Activated CD4-positive, alpha-beta T cell treated with anti-CD3 and anti-CD28 coated beads, Interleukin-2, amount 50 U/mL, for 16 hours (primary cell): ENCODE measurements at regions not wholly inside any gene's neighbourhood (a gene's known extent, or its start where the extent isn't known, plus 50 kb on each side); places are given as distances from the start of the nearest gene placed in this dataset.
A peak's percentile ranks its signal among the peaks of the same experiment; 100 is the strongest.

Experiments used
- DNase-seq: peaks from one replicate; pipeline ENCODE4 v3.0.0-alpha.2; 2020

DNA sequence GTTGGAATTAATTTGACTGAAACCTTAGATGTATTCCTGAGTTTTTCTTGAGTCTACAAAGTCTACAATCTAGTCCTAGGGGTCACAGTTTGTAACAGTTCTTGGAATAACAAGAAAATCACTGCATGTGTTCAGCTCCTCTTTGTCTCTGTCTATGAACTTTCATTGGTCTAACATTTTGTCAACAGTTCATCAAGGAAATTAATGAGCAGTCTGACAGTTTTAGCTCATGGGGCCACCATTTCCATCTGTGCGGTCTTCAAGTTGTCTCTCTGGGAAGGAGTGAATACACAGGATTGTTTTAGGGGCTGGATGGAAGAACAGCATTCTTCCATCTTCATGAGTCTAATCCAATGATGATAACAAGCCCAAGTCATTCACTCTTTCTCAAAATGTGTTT is 276.4 kb downstream of the TMEM167A start:
- DNase-seq = no peak

- no peak for DNase-seq
These were observed 277.7 kb downstream of the TMEM167A start for GRCh38 chr5:82799361-82800077.

GRCh38 chr5:82798676-82799075 is 278.5 kb downstream of the TMEM167A start:
- DNase-seq = no peak

GRCh38 chr5:82796643-82797416 is 280.4 kb downstream of the TMEM167A start:
- DNase-seq = no peak

DNA sequence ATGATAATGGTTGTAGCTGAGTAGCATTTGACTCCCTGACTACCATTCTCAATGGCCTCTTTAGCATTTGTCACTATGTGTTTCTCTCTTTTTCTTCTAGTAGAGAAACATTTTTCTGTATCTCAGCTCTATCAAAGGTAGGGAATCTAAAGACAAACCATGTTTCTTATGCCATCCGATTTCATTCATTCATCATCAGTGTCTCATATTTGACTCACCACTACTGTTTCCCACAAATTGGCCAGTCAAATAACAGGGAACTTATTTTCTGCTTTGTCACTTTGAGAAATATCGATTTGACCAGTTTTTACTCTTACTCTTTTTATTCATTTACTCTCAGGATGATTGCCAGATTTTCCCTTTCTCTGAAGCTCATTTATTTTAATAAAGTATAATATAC is 282.3 kb downstream of the TMEM167A start:
- no peak for DNase-seq

GRCh38 chr5:82793808-82794419 is 283.3 kb downstream of the TMEM167A start:
- DNase-seq = peak; percentile 32

GRCh38 chr5:82792096-82792495 is 285.1 kb downstream of the TMEM167A start:
- DNase-seq = no peak

DNA sequence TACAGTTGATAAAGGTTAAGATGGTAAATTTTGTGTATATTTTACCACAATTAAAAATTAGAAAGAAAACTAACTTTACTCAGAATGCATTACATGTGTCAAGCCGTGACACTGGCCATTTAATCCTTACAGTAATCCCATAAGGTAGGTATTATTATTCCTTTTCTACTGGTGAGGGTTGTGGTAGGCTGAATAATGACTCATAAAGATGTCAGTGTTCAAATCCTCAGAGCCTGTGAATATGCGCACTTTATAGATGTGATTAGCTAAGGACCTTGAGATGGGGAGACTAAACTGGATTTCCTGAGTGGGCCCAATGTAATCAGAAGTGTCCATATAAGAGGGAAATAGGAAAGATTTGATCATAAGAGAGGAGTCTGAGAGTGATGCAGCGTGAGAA is 288.1 kb downstream of the TMEM167A start:
- DNase-seq = no peak

DNA sequence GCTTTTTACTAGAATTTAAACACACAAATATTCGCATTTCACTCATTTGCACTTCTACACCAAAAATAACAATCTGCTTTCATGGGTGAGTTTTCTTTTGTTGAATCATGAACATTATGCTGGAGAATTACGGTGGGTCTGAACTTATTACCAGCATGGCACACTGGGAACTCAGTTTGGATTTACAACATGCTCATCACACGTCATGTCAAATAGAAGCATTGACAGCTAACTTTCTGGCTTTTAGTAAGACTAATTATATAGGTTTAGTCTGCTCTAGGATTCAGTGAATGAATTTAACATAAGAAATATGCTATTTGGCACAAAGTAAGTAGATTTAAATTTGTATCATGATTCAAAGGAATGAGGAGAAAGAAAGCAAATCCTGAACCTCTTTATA is 290.4 kb downstream of the TMEM167A start:
- no peak for DNase-seq

GRCh38 chr5:82785882-82786509 is 291.2 kb downstream of the TMEM167A start:
- DNase-seq = no peak

- no peak for DNase-seq
These were observed 291.7 kb downstream of the TMEM167A start for GRCh38 chr5:82785456-82785855.

- DNase-seq = no peak
These were observed 292.7 kb downstream of the TMEM167A start for GRCh38 chr5:82784521-82784920.

GRCh38 chr5:82777106-82777505 is 300.1 kb downstream of the TMEM167A start:
- no peak for DNase-seq

GRCh38 chr5:82772281-82772680 is 304.9 kb downstream of the TMEM167A start:
- no peak for DNase-seq

DNA sequence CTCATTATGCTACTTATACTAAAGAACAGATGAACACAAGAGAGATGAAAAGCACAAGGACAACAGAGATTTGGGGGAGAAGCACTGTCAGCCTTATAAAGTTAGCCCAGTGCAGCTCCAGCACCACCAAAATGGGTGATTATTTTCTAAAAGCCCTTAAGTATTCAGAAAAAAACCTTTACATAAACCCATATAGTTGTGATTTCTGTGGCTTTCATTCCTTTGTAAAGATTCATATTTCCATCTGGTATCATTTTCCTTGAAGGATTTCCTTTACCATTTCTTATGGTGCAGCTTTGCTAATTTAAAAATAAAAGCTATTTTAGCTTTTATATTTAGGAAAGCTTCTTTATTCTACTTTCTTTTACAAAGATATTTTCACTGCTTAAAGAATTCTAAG is 311.0 kb downstream of the TMEM167A start:
- DNase-seq = no peak

- no peak for DNase-seq
These were observed 311.4 kb downstream of the TMEM167A start for GRCh38 chr5:82765765-82766164.

DNA sequence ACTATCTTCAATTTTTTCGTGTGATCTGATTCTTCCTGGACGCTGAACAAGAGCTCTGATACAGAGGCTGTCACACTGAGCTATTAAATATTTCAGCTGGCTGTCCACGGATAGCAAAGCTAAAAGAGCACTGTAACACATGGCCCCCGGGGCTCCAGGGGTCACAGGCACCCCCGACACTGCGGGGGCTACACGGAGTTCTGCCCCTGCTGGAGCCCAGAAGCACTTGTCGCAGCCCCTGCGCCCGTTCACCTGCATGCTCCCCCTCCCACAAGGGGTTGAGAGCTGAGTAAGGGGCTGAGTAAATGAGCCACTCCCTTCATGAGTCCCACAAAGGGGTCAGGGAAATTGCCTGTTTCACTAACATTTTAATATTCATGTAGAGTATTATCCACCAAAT is 316.3 kb downstream of the TMEM167A start:
- no peak for DNase-seq

- DNase-seq = no peak
These were observed 318.3 kb downstream of the TMEM167A start for GRCh38 chr5:82758881-82759280.

GRCh38 chr5:82754759-82755158 is 322.4 kb downstream of the TMEM167A start:
- DNase-seq = no peak

GRCh38 chr5:82754036-82754746 is 323.0 kb downstream of the TMEM167A start:
- DNase-seq = no peak

- DNase-seq = no peak
These were observed 323.8 kb downstream of the TMEM167A start for GRCh38 chr5:82753374-82753773.

DNA sequence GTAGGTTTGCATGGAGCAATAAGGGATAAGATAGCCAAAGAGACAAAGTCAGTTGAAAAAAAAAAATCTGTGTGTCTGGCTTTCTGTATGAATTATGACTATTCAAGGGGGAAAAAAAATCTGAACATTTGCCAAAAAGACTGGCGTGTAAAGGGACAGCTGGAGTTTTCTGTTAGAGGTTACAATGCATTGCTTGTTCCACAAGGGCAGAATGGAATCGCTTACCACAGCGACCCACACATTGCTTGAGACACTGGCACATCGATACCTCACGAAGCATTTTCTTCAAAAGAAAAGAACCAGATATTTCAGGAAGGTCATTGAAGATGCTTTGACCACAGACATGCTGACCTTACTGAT is 327.8 kb downstream of the TMEM167A start:
- DNase-seq = no peak
